ENCODE measurements at regions not wholly inside any gene's neighbourhood (a gene's known extent, or its start where the extent isn't known, plus 50 kb on each side); places are given as distances from the start of the nearest gene placed in this dataset.

GRCh38 chr2:8575834-8576423 lies 105.9 kb upstream of the ID2 start:
- no peak for DNase-seq

GRCh38 chr2:8576525-8577167 lies 105.2 kb upstream of the ID2 start:
- DNase-seq: no peak

GRCh38 chr2:8577573-8577972 lies 104.3 kb upstream of the ID2 start:
- no peak for DNase-seq

GRCh38 chr2:8578335-8579244 lies 103.3 kb upstream of the ID2 start:
- DNase-seq: no peak

- DNase-seq: no peak
These were observed 102.3 kb upstream of the ID2 start for GRCh38 chr2:8579485-8580085.

- DNase-seq: no peak
These were observed 101.3 kb upstream of the ID2 start for GRCh38 chr2:8580316-8581233.

GRCh38 chr2:8581234-8581561 lies 100.7 kb upstream of the ID2 start:
- DNase-seq: no peak

GRCh38 chr2:8581601-8582041 lies 100.2 kb upstream of the ID2 start:
- DNase-seq: no peak

GRCh38 chr2:8582191-8582590 lies 99.7 kb upstream of the ID2 start:
- no peak for DNase-seq

GRCh38 chr2:8582651-8583399 lies 99.0 kb upstream of the ID2 start:
- no peak for DNase-seq

- no peak for DNase-seq
These were observed 98.3 kb upstream of the ID2 start for GRCh38 chr2:8583400-8584173.

GRCh38 chr2:8584174-8585066 lies 97.4 kb upstream of the ID2 start:
- DNase-seq: no peak

GRCh38 chr2:8586457-8587051 lies 95.3 kb upstream of the ID2 start:
- DNase-seq: no peak

- DNase-seq: no peak
These were observed 94.5 kb upstream of the ID2 start for GRCh38 chr2:8587251-8587791.

GRCh38 chr2:8587920-8588830 lies 93.7 kb upstream of the ID2 start:
- no peak for DNase-seq

- no peak for DNase-seq
These were observed 93.0 kb upstream of the ID2 start for GRCh38 chr2:8588831-8589191.

GRCh38 chr2:8589721-8590120 lies 92.1 kb upstream of the ID2 start:
- no peak for DNase-seq

- peak; percentile 5 for DNase-seq
These were observed 90.9 kb upstream of the ID2 start for GRCh38 chr2:8590938-8591337.

Data from DMS79 treated with DMSO at 0.1 percent for 48 hours (cell line).